Endothelial cell of umbilical vein (primary cell): ENCODE measurements at regions not wholly inside any gene's neighbourhood (a gene's known extent, or its start where the extent isn't known, plus 50 kb on each side); places are given as distances from the start of the nearest gene placed in this dataset.

Experiments used
- BruUV-seq: library from RNA; stranded (reverse); fragments of 400-500 nt; replicated peaks from 2 replicates; lab custom pipeline; 2021; lab: Mats Ljungman, UMichigan
- CTCF ChIA-PET: fragments of 300-600, 350-600 bp; sonication (Branson Sonifier 250); formaldehyde crosslinking; loops from one replicate; lab custom pipeline; 2021; ENCODE audit warnings: antibody characterized with exemption, inconsistent platforms; lab: Charles Lee
- POLR2A ChIA-PET: fragments of 300-600, 350-600 bp; sonication (Branson Sonifier 250); formaldehyde crosslinking; loops from one replicate; lab custom pipeline; 2021; ENCODE audit warnings: antibody characterized with exemption, inconsistent platforms; lab: Charles Lee
- DNase-seq: peaks from one replicate; pipeline ENCODE4 v3.0.0-alpha.2; 2011; ENCODE audit warnings: low read depth, low spot score
- FAIRE-seq: peaks from 2 replicates; lab custom pipeline; 2011; peaks lifted over from hg19 to GRCh38; lab: Jason Lieb, UNC
- H2AFZ ChIP-seq: 2 replicates; pipeline ENCODE4 v1.6.0; 2012; ENCODE audit warnings: low read depth, low read length, control low read depth, inconsistent platforms
- H3K27ac ChIP-seq: 2 replicates; pipeline ENCODE4 v1.5.1; 2011; ENCODE audit warnings: low read depth, mild to moderate bottlenecking, control low read depth, low read length, moderate library complexity; ENCODE audit not compliant: insufficient read depth
- H3K27me3 ChIP-seq, 2 experiments: 2 replicates each; pipeline versions ENCODE4 v1.6.0 to v1.6.1; 2011; ENCODE audit warnings: low read length in 2 of 2, mixed read lengths in 1 of 2; ENCODE audit not compliant: control insufficient read depth in 2 of 2, insufficient read depth in 2 of 2
- H3K36me3 ChIP-seq, 2 experiments: 2 replicates in 1 of 2; 3 replicates in 1 of 2; pipeline ENCODE4 v1.5.1; 2011; ENCODE audit warnings: low read length in 2 of 2, mild to moderate bottlenecking in 1 of 2, moderate library complexity in 1 of 2; ENCODE audit not compliant: control insufficient read depth in 2 of 2, insufficient read depth in 2 of 2; ENCODE audit errors: extremely low read depth in 1 of 2
- H3K4me1 ChIP-seq: 3 replicates; pipeline ENCODE4 v1.5.1; 2011; ENCODE audit warnings: mild to moderate bottlenecking, low read length; ENCODE audit not compliant: control insufficient read depth, insufficient read depth; ENCODE audit errors: extremely low read depth
- H3K4me2 ChIP-seq: 2 replicates; pipeline ENCODE4 v1.6.1; 2011; ENCODE audit warnings: low read length, control low read depth, mixed read lengths; ENCODE audit not compliant: insufficient read depth
- H3K4me3 ChIP-seq, 3 experiments: fragments of 200-600 bp in 1 of 3; sonication (generic), shearing (Covaris generic) in 1 of 3; replicated peaks in 1 of 3; 2 replicates each; pipeline ENCODE4 v1.5.1; 2011 to 2016; ENCODE audit warnings: control low read depth in 3 of 3, low read length in 3 of 3, mild to moderate bottlenecking in 2 of 3, inconsistent platforms in 1 of 3, low read depth in 1 of 3, moderate library complexity in 1 of 3; ENCODE audit not compliant: insufficient read depth in 1 of 3
- H3K79me2 ChIP-seq: 2 replicates; pipeline ENCODE4 v1.6.0; 2012; ENCODE audit warnings: low read length, inconsistent platforms; ENCODE audit not compliant: control insufficient read depth, insufficient read depth
- H3K9ac ChIP-seq: replicated peaks from 2 replicates; pipeline ENCODE3; 2011; ENCODE audit warnings: low read length, control low read depth; ENCODE audit not compliant: insufficient read depth; ENCODE audit errors: extremely low read depth
- H3K9me1 ChIP-seq: replicated peaks from 3 replicates; pipeline ENCODE4 v1.6.0; 2011; ENCODE audit warnings: mild to moderate bottlenecking, low read length; ENCODE audit not compliant: control insufficient read depth, insufficient read depth; ENCODE audit errors: extremely low read depth
- H3K9me3 ChIP-seq: replicated peaks from 2 replicates; pipeline ENCODE4 v1.5.1; 2012; ENCODE audit warnings: low read length, inconsistent platforms; ENCODE audit not compliant: control insufficient read depth, insufficient read depth
- H4K20me1 ChIP-seq: replicated peaks from 2 replicates; pipeline ENCODE3; 2011; ENCODE audit warnings: mild to moderate bottlenecking, low read length; ENCODE audit not compliant: control insufficient read depth, insufficient read depth; ENCODE audit errors: extremely low read depth
- CTCF ChIP-seq, 2 donors: IDR thresholded peaks; 1 replicate in 1 of 2; 2 replicates in 1 of 2; pipeline ENCODE4 v1.5.1; 2011; ENCODE audit warnings: low read length in 2 of 2, mild to moderate bottlenecking in 2 of 2, moderate library complexity in 2 of 2, control low read depth in 1 of 2, inconsistent platforms in 1 of 2, low read depth in 1 of 2; ENCODE audit not compliant: insufficient read depth in 1 of 2; ENCODE audit errors: extremely low read depth in 1 of 2
- EZH2 ChIP-seq: IDR thresholded peaks from 2 replicates; pipeline ENCODE4 v1.6.1; 2012; ENCODE audit warnings: borderline replicate concordance, low read depth, mild to moderate bottlenecking, moderate library complexity, low read length, inconsistent platforms; ENCODE audit not compliant: severe bottlenecking
- FOS ChIP-seq: IDR thresholded peaks from 2 replicates; pipeline ENCODE4 v1.6.1; 2011; ENCODE audit warnings: mild to moderate bottlenecking, low read length, moderate library complexity, borderline replicate concordance; ENCODE audit not compliant: insufficient read depth
- GATA2 ChIP-seq: IDR thresholded peaks from 2 replicates; pipeline ENCODE4 v1.7.0; 2011; ENCODE audit warnings: low read depth, mild to moderate bottlenecking, moderate library complexity, mixed read lengths, low read length; ENCODE audit not compliant: insufficient read length, insufficient read depth
- JUN ChIP-seq: IDR thresholded peaks from 2 replicates; pipeline ENCODE4 v1.6.1; 2011; ENCODE audit warnings: borderline replicate concordance, low read depth; ENCODE audit not compliant: insufficient read length, insufficient read depth
- MAX ChIP-seq: IDR thresholded peaks from 2 replicates; pipeline ENCODE4 v1.6.1; 2011; ENCODE audit not compliant: insufficient read depth, insufficient read length
- MYC ChIP-seq: IDR thresholded peaks from one replicate; pipeline ENCODE4 v1.6.1; 2011; ENCODE audit warnings: mild to moderate bottlenecking, low read depth, low read length
- POLR2AphosphoS5 ChIP-seq: IDR thresholded peaks from 2 replicates; pipeline ENCODE4 v1.6.1; 2012; ENCODE audit warnings: low read depth, mild to moderate bottlenecking, control low read depth, low read length, moderate library complexity; ENCODE audit not compliant: insufficient read depth
- dilution Hi-C: fragments of 300-500 bp; cut with MboI; formaldehyde crosslinking; loops from one replicate; pipeline ENCODE4 v1.15.0; 2019; ENCODE audit warnings: low sequenced_read_pairs; ENCODE audit not compliant: extremely low pct_ligation_motif_present
- intact Hi-C: fragments of 100-400 bp; cut with micrococcal nuclease; formaldehyde crosslinking; loops from one replicate; pipeline ENCODE4 v1.10.0; 2022

- no TSS peak for BruUV-seq
- Histone ChIP-seq H3K27me3 (no peaks in the 10 kb centered on the region), H3K4me3 (no peak overlapping the region), H3K4me2 (no peak overlapping the region), H3K9me1 (no peaks in the 10 kb centered on the region), H3K36me3 (no peaks in the 10 kb centered on the region), H3K4me1 (no peaks in the 10 kb centered on the region), H3K9me3 (no peaks in the 10 kb centered on the region), H3K79me2 (no peaks in the 10 kb centered on the region), H3K27ac (no peak overlapping the region), H4K20me1 (no peaks in the 10 kb centered on the region), H3K9ac (no peak overlapping the region), H2AFZ (no peak overlapping the region)
- FAIRE-seq (no peak), DNase-seq (no peak)
- POLR2A ChIA-PET: no interaction called here
- intact Hi-C loops: no loop called here
- dilution Hi-C loops: no loop called here
- CTCF ChIA-PET: no interaction called here
- no peak for TF ChIP-seq MAX
- no peak for TF ChIP-seq GATA2
- TF ChIP-seq FOS: no peak
- TF ChIP-seq POLR2AphosphoS5: no peak
- TF ChIP-seq JUN: no peak
- no peak for TF ChIP-seq EZH2
- TF ChIP-seq MYC: no peak
- no peak for TF ChIP-seq CTCF (IDR thresholded peaks at IDR 0.05; ENCODE audit: extremely low read depth in 1 of 2, insufficient read depth in 1 of 2, low read depth in 1 of 2, low read length in 2 of 2)
These were observed 314.3 kb downstream of the MAP2K6 start for GRCh38 chr17:69728816-69729215.
